ENCODE measurements at regions not wholly inside any gene's neighbourhood (a gene's known extent, or its start where the extent isn't known, plus 50 kb on each side); places are given as distances from the start of the nearest gene placed in this dataset.
"Not testable (repeated sequence)": the region's sequence is repeated elsewhere in the genome, so short reads cannot be mapped to it uniquely, and the experiment has no call there.

DNA sequence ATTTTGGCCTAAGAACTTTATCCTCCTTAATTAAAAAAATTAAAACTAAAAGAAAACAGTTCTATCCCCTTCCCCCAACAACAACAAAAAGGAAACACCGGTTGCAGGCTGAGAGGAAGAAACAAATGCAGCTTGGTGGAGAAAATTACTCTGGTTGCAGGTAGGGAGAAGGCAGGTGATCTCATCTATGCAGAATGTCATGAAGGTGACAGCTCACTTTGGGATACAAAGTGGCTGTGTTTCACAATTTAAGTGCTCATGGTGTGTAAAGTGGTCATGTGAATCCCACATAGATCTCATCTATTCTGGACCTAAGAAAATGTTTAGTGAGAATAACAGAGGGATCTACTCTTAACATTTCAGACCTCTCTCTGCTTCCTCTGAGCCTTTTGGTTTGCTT lies 219.7 kb upstream of the PKP2 start:
- Mint-ChIP-seq H3K4me1 (no peaks in the 10 kb centered on the region), H3K27ac (no peak overlapping the region), H3K27me3 (no peaks in the 10 kb centered on the region), H3K9me3 (no peaks in the 10 kb centered on the region), H3K4me3 (no peak overlapping the region)
- no peak for ATAC-seq
- no peak for DNase-seq

- no peak overlapping the region for H3K4me3 Mint-ChIP-seq
- no peak overlapping the region for H3K27ac Mint-ChIP-seq
- H3K4me1 Mint-ChIP-seq, result no peaks in the 10 kb centered on the region
- H3K27me3 Mint-ChIP-seq, result no peaks in the 10 kb centered on the region
- H3K9me3 Mint-ChIP-seq, result no peaks in the 10 kb centered on the region
- DNase-seq, result no peak
- no peak for ATAC-seq
Measured at GRCh38 chr12:33115716-33116115, 219.1 kb upstream of the PKP2 start.

DNA sequence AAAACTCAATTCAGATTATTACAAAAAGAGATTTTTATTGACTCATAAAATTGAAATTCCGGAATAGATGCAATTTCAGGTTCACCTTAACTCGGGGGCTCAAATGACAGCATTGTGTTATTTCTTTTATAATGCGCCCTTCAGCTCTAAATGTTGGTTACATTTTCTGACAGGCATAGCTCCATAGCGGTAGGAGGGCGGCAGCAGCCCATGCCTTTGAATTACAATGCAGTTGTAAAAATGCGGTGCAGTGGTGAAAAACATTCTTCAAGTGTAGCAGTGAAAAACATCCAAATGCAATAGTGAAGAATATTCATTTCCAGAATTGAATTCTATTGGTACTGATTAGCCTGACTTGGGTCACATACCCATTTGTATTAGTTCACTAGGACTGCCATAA lies 215.3 kb upstream of the PKP2 start:
- H3K9me3 Mint-ChIP-seq, result peaks cover 0 to 5% of the 10 kb centered on the region in 2 donors
- H3K27me3 Mint-ChIP-seq, result no peaks in the 10 kb centered on the region
- H3K4me1 Mint-ChIP-seq, result no peaks in the 10 kb centered on the region
- no peak overlapping the region for H3K27ac Mint-ChIP-seq
- DNase-seq (no peak), ATAC-seq (no peak)
- H3K4me3 Mint-ChIP-seq, result no peak overlapping the region

DNA sequence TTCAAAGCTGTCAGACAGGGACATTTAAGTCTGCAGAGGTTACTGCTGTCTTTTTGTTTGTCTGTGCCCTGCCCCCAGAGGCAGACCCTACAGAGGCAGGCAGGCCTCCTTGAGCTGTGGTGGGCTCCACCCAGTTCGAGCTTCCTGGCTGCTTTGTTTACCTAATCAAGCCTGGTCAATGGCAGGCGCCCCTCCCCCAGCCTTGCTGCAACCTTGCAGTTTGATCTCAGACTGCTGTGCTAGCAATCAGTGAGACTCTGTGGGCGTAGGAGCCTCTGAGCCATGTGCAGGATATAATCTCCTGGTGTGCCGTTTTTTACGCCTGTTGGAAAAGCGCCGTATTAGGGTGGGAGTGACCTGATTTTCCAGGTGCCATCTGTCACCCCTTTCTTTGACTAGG lies 211.2 kb upstream of the PKP2 start:
- DNase-seq, H3K4me1 Mint-ChIP-seq, H3K4me3 Mint-ChIP-seq, H3K27ac Mint-ChIP-seq, H3K27me3 Mint-ChIP-seq, ATAC-seq: not testable (repeated sequence)
- H3K9me3 Mint-ChIP-seq, result peaks cover 0 to 15% of the 10 kb centered on the region in 2 donors

- H3K9me3 Mint-ChIP-seq, result peaks cover 0 to 5% of the 10 kb centered on the region in 2 donors
- H3K27me3 Mint-ChIP-seq, result no peaks in the 10 kb centered on the region
- no peak overlapping the region for H3K27ac Mint-ChIP-seq
- no peak for ATAC-seq
- no peaks in the 10 kb centered on the region for H3K4me1 Mint-ChIP-seq
- H3K4me3 Mint-ChIP-seq, result no peak overlapping the region
- no peak for DNase-seq
Measured at GRCh38 chr12:33093534-33093933, 197.0 kb upstream of the PKP2 start.

- DNase-seq, ATAC-seq, H3K27me3 Mint-ChIP-seq, H3K4me3 Mint-ChIP-seq, H3K4me1 Mint-ChIP-seq, H3K27ac Mint-ChIP-seq, H3K9me3 Mint-ChIP-seq: not testable (repeated sequence)
Measured at GRCh38 chr12:33087876-33088275, 191.3 kb upstream of the PKP2 start.

GRCh38 chr12:33076401-33076800 lies 179.8 kb upstream of the PKP2 start:
- H3K27ac Mint-ChIP-seq, H3K27me3 Mint-ChIP-seq, ATAC-seq, DNase-seq, H3K4me3 Mint-ChIP-seq, H3K4me1 Mint-ChIP-seq: not testable (repeated sequence)
- H3K9me3 Mint-ChIP-seq, result peaks cover 21 to 34% of the 10 kb centered on the region in 2 donors

- ATAC-seq, DNase-seq, H3K27me3 Mint-ChIP-seq, H3K4me3 Mint-ChIP-seq, H3K4me1 Mint-ChIP-seq, H3K27ac Mint-ChIP-seq: not testable (repeated sequence)
- H3K9me3 Mint-ChIP-seq, result peaks cover 21 to 45% of the 10 kb centered on the region in 2 donors
Measured at GRCh38 chr12:33075130-33075766, 178.7 kb upstream of the PKP2 start.

DNA sequence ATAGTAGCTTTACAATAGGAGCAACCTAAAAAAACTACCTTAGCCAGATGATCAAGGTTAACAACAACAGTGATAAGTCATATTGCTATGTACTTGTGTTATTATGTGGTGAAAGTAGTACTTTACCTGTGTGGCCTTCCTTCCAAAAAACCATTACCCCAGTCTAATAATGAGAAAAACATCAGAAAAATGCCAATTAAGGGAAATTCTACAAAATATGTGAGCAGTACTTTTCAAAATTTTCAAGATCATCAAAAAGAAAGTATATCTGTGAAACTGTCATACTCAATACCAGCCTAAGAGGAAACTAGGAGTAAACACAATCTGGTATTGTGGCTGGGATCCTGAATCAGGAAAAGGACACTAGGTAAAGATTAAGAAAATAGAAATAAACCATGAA lies 165.3 kb upstream of the PKP2 start:
- Mint-ChIP-seq H3K4me3 (no peak overlapping the region), H3K9me3 (peaks cover 0 to 26% of the 10 kb centered on the region in 2 donors), H3K27me3 (no peaks in the 10 kb centered on the region), H3K4me1 (no peaks in the 10 kb centered on the region), H3K27ac (no peak overlapping the region)
- ATAC-seq (no peak), DNase-seq (no peak)

- no peak for ATAC-seq
- no peaks in the 10 kb centered on the region for H3K9me3 Mint-ChIP-seq
- H3K27me3 Mint-ChIP-seq, result no peaks in the 10 kb centered on the region
- DNase-seq, result no peak
- no peak overlapping the region for H3K27ac Mint-ChIP-seq
- H3K4me3 Mint-ChIP-seq, result no peak overlapping the region
- no peaks in the 10 kb centered on the region for H3K4me1 Mint-ChIP-seq
Measured at GRCh38 chr12:33054371-33054770, 157.8 kb upstream of the PKP2 start.

GRCh38 chr12:33052141-33053051 lies 155.8 kb upstream of the PKP2 start:
- H3K27ac Mint-ChIP-seq, result no peak overlapping the region
- DNase-seq (no peak), ATAC-seq (peak; percentile 50)
- H3K4me3 Mint-ChIP-seq, result no peak overlapping the region
- H3K27me3 Mint-ChIP-seq, result no peaks in the 10 kb centered on the region
- H3K4me1 Mint-ChIP-seq, result no peaks in the 10 kb centered on the region
- H3K9me3 Mint-ChIP-seq, result peaks cover 0 to 5% of the 10 kb centered on the region in 2 donors

DNA sequence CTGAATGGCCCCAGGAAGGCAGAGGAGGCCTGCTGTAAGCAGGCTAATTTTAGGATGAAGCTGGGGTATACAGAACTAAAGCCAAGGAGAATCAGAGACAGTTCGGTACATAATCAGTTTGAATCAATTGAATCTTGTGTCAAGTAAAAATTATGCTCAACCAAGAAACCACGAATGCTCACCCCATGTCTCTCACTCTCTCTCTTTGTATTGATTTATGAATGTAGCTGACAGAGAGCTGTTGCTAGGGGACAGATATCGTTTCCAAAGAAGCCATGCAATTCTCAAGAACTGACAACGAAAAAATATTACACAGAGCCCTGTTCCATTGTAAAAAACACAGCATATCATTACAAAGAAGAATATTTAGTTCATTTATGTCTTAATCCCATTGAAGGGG lies 151.1 kb upstream of the PKP2 start:
- Mint-ChIP-seq H3K4me1 (no peaks in the 10 kb centered on the region), H3K9me3 (peaks cover 0 to 5% of the 10 kb centered on the region in 2 donors), H3K27ac (no peak overlapping the region), H3K4me3 (no peak overlapping the region), H3K27me3 (no peaks in the 10 kb centered on the region)
- no peak for ATAC-seq
- no peak for DNase-seq

- H3K27ac Mint-ChIP-seq, result no peak overlapping the region
Measured at GRCh38 chr12:33044447-33044846, 147.9 kb upstream of the PKP2 start.

GRCh38 chr12:33041562-33041961 lies 145.0 kb upstream of the PKP2 start:
- ATAC-seq (no peak), DNase-seq (no peak)
- H3K27me3 Mint-ChIP-seq, result no peaks in the 10 kb centered on the region
- H3K4me1 Mint-ChIP-seq, result no peaks in the 10 kb centered on the region
- H3K9me3 Mint-ChIP-seq, result peaks cover 4 to 14% of the 10 kb centered on the region in 2 donors
- H3K27ac Mint-ChIP-seq, result no peak overlapping the region
- no peak overlapping the region for H3K4me3 Mint-ChIP-seq

More at GRCh38 chr12:33044447-33044846, 147.9 kb upstream of the PKP2 start:
- H3K27me3 Mint-ChIP-seq, result no peaks in the 10 kb centered on the region
- no peak overlapping the region for H3K4me3 Mint-ChIP-seq
- no peak for ATAC-seq
- H3K4me1 Mint-ChIP-seq, result no peaks in the 10 kb centered on the region
- DNase-seq, result no peak
- peaks cover 5 to 8% of the 10 kb centered on the region in 2 donors for H3K9me3 Mint-ChIP-seq

DNA sequence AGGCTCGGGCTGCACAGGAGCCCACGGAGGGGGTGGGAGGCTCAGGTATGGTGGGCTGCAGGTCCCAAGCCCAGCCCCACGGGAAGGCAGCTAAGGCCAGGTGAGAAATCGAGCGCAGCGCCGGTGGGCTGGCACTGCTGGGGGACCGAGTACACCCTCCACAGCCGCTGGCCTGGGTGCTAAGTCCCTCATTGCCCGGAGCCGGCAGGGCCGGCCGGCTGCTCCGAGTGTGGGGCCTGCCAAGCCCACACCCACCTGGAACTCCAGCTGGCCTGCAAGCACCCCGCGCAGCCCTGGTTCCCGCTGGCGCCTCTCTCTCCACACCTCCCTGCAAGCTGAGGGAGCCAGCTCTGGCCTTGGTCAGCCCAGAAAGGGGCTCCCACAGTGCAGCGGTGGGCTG lies 137.4 kb upstream of the PKP2 start:
- ATAC-seq, H3K4me1 Mint-ChIP-seq, H3K27me3 Mint-ChIP-seq, DNase-seq, H3K4me3 Mint-ChIP-seq: not testable (repeated sequence)
- peaks cover 16 to 32% of the 10 kb centered on the region in 2 donors for H3K9me3 Mint-ChIP-seq
- H3K27ac Mint-ChIP-seq, result peak overlapping the region in 1 of 2 donors; percentile 65

- H3K27me3 Mint-ChIP-seq, result no peaks in the 10 kb centered on the region
- DNase-seq, result no peak
- H3K4me1 Mint-ChIP-seq, result no peaks in the 10 kb centered on the region
- no peak overlapping the region for H3K4me3 Mint-ChIP-seq
- ATAC-seq, result no peak
- peaks cover 4 to 11% of the 10 kb centered on the region in 2 donors for H3K9me3 Mint-ChIP-seq
- no peak overlapping the region for H3K27ac Mint-ChIP-seq
Measured at GRCh38 chr12:33026791-33027190, 130.2 kb upstream of the PKP2 start.

Data from stimulated activated naive CD8-positive, alpha-beta T cell treated with anti-CD3 and anti-CD28 coated beads, Interleukin-15, amount 100 ng/mL, for 72 hours (primary cell).